ENCODE measurements at regions not wholly inside any gene's neighbourhood (a gene's known extent, or its start where the extent isn't known, plus 50 kb on each side); places are given as distances from the start of the nearest gene placed in this dataset.

DNA sequence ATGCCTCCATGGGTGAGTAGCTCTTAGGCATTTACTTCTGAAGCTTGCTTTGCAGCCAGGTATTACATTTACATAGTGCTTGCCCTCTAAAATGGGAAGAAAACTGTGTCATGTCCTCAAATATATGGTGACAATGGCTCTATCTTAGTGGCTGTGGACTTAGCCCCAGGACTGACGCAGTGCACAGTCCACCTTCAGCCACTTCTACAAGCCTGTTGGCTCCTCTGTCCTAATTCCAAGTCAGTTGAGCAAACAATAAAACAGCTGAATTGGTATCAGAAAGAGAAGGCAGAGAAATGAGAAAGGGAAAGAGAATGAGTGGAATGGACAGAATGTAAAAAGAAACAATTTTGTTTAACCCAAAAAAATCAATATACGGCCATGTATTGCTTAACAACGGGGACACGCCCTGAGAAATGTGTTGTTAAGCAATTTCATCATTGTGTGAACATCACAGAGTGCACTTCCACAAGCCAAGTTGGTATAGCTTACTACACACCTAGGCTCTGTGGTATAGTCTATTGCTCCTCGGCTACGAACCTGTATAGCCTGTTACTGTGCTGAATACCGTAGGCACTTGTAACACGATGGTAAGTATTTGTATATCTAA, 93.5 kb downstream of the GRIN2B start:
- Histone ChIP-seq H3K27me3 (replicated peaks; ENCODE audit: control insufficient read depth, insufficient read depth, low read length) (no peaks in the 10 kb centered on the region), H3K9me3 (ENCODE audit: control insufficient read depth, low read length) (no peaks in the 10 kb centered on the region), H3K9ac (ENCODE audit: low read length) (no peak overlapping the region), H3K4me1 (ENCODE audit: control insufficient read depth, insufficient read depth, low read length) (no peaks in the 10 kb centered on the region), H3K36me3 (ENCODE audit: control insufficient read depth, insufficient read depth, low read length, severe bottlenecking) (no peaks in the 10 kb centered on the region), H3K4me3 (ENCODE audit: low read length) (no peak overlapping the region)
- no peak for DNase-seq (ENCODE audit: low read depth)

DNA sequence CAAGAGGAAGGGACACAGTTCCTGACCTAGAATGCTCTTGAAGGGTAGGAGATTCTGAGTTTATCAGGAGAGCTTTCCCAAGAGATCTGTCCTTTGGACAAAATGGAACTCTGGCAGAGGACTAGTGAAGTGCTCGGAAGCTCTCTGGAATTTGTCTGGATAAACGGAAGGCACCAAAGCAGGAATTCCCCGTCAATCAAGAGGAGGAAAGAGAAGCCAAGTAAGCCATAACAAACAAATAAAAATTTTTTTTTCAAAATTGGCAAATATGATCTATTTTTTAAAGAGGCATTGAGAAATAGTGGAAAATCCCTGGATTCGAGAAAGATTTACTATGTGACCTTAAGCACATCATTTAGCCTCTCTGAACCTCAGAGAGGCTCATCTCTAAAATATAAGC, 99.2 kb downstream of the GRIN2B start:
- Histone ChIP-seq H3K27me3 (replicated peaks; ENCODE audit: control insufficient read depth, insufficient read depth, low read length) (no peaks in the 10 kb centered on the region), H3K4me1 (ENCODE audit: control insufficient read depth, insufficient read depth, low read length) (no peaks in the 10 kb centered on the region), H3K9me3 (ENCODE audit: control insufficient read depth, low read length) (no peaks in the 10 kb centered on the region), H3K9ac (ENCODE audit: low read length) (no peak overlapping the region), H3K4me3 (ENCODE audit: low read length) (no peak overlapping the region), H3K36me3 (ENCODE audit: control insufficient read depth, insufficient read depth, low read length, severe bottlenecking) (no peaks in the 10 kb centered on the region)
- DNase-seq (ENCODE audit: low read depth), result no peak

DNA sequence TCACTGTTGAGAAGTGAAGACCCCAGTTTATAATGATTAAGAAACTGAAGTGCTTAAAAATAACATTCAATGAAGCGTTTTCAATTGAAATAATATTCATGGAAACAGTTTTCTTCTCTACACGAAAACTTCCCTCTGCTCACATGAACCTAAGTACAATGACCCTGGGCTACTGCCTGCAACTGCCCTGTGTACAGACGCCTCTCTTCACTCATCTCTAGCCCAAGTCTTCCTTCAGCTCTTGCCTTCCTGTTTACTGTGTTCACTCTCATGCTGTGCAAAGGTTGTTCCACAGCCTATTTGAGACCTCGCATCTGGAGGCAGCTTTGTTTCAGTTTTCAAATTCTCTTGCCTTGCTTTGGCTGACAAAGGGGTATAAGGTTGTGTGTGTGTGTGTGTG, 100.8 kb downstream of the GRIN2B start:
- Histone ChIP-seq H3K9me3 (ENCODE audit: control insufficient read depth, low read length) (no peaks in the 10 kb centered on the region), H3K4me3 (ENCODE audit: low read length) (no peak overlapping the region), H3K36me3 (ENCODE audit: control insufficient read depth, insufficient read depth, low read length, severe bottlenecking) (no peaks in the 10 kb centered on the region), H3K27me3 (replicated peaks; ENCODE audit: control insufficient read depth, insufficient read depth, low read length) (no peaks in the 10 kb centered on the region), H3K9ac (ENCODE audit: low read length) (no peak overlapping the region), H3K4me1 (ENCODE audit: control insufficient read depth, insufficient read depth, low read length) (no peaks in the 10 kb centered on the region)
- no peak for DNase-seq (ENCODE audit: low read depth)

DNA sequence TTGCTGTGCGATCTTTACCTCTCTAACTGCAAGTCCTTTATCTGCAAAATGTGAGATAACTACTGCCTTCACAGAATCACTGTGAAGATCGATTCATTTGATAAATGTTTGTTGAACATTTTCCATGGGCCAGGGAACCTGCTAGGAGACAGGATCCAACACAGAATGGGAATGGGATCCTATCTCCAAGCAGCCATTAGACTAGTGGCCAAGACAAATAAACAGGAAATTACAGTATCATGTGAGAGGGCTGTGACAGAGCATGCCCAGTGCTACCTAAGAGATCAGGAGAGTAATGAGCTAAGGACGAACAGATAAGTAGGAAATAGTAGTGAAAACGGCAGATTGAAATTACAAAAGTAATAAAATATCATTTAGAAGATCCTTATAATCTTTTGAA, 105.7 kb downstream of the GRIN2B start:
- no peak for DNase-seq (ENCODE audit: low read depth)

DNA sequence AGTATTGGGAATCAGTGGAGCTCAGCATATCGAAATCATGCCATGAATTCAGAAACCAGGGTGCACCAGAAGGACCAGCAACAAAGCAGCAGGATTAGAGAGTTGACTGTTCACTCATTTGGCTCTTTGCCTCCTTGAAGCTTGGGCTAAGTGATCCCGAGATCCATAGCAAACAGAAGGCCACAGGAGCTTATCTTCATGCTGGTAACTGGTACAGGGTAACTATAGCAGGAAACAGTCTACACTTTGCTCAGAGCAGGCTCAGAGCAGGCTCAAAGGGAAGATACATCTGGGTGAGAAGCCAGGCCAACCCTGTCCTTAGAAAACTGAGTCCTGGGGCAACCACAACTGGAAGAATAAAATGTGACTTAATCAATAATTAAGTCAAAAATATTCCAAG, 111.1 kb downstream of the GRIN2B start:
- Histone ChIP-seq H3K9me3 (ENCODE audit: control insufficient read depth, low read length) (no peaks in the 10 kb centered on the region), H3K27me3 (replicated peaks; ENCODE audit: control insufficient read depth, insufficient read depth, low read length) (peaks cover under 1% of the 10 kb centered on the region), H3K4me3 (ENCODE audit: low read length) (no peak overlapping the region), H3K9ac (ENCODE audit: low read length) (no peak overlapping the region), H3K36me3 (ENCODE audit: control insufficient read depth, insufficient read depth, low read length, severe bottlenecking) (no peaks in the 10 kb centered on the region), H3K4me1 (ENCODE audit: control insufficient read depth, insufficient read depth, low read length) (no peaks in the 10 kb centered on the region)
- no peak for DNase-seq (ENCODE audit: low read depth)

More for the DNA sequence above, 105.7 kb downstream of the GRIN2B start:
- Histone ChIP-seq H3K4me1 (ENCODE audit: control insufficient read depth, insufficient read depth, low read length) (no peaks in the 10 kb centered on the region), H3K27me3 (replicated peaks; ENCODE audit: control insufficient read depth, insufficient read depth, low read length) (no peaks in the 10 kb centered on the region), H3K9ac (ENCODE audit: low read length) (no peak overlapping the region), H3K9me3 (ENCODE audit: control insufficient read depth, low read length) (no peaks in the 10 kb centered on the region), H3K36me3 (ENCODE audit: control insufficient read depth, insufficient read depth, low read length, severe bottlenecking) (no peaks in the 10 kb centered on the region), H3K4me3 (ENCODE audit: low read length) (no peak overlapping the region)

DNA sequence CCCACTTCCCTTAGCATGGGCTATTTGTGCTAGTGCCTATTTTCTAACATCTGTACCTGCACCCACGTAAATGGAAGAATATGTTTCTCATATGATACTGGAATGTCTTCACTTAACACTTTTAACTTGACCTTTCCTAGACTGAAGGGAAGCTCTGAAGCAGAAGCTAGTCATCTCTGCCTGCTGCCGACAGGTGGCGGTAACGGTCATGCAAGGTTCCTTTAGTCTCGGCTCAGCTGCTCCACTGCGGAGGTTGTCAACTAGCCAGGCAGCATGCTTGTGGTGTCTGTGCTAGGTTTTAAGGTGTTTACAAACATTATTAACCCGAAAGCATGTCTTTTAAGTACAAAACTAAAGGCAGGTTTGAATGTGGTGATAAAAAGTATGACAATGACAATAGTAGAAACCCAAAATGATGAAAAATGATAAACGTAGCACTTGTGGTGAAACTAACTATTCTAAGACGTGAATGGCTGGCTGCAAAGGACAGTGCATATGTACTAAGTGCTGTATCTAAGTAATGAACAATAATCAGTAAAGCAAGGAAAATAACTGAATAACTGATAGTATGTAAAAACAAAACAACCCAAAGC, 117.2 kb downstream of the GRIN2B start:
- peak; percentile 65 for DNase-seq (ENCODE audit: low read depth)
- Histone ChIP-seq H3K4me1 (ENCODE audit: control insufficient read depth, insufficient read depth, low read length) (no peaks in the 10 kb centered on the region), H3K36me3 (ENCODE audit: control insufficient read depth, insufficient read depth, low read length, severe bottlenecking) (no peaks in the 10 kb centered on the region), H3K27me3 (replicated peaks; ENCODE audit: control insufficient read depth, insufficient read depth, low read length) (peaks cover 33% of the 10 kb centered on the region), H3K9ac (ENCODE audit: low read length) (no peak overlapping the region), H3K9me3 (ENCODE audit: control insufficient read depth, low read length) (no peaks in the 10 kb centered on the region), H3K4me3 (ENCODE audit: low read length) (no peak overlapping the region)

DNA sequence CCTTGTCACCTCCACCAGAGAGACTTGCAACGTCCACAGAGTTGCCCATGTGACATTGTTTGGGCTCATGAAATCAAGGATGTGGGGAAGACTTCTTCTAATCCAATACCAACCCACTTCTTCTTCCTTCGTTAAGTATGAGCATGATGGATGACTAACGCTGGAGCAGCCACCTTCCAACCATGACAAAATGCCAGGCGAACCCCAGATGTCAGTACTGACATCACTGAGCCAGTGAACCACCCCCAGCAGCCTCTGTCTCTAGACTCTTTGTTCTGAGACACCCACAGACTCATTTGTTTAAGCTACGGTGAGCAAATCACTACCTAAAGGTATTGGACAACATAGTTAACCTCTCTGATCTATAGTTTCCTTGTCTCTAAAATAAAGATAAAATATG, 123.7 kb downstream of the GRIN2B start:
- no peaks in the 10 kb centered on the region for H3K4me1 ChIP-seq (ENCODE audit: control insufficient read depth, insufficient read depth, low read length)
- DNase-seq (ENCODE audit: low read depth), result no peak
- H3K4me3 ChIP-seq (ENCODE audit: low read length), result no peak overlapping the region
- H3K9ac ChIP-seq (ENCODE audit: low read length), result no peak overlapping the region
- H3K36me3 ChIP-seq (ENCODE audit: control insufficient read depth, insufficient read depth, low read length, severe bottlenecking), result no peaks in the 10 kb centered on the region
- no peaks in the 10 kb centered on the region for H3K9me3 ChIP-seq (ENCODE audit: control insufficient read depth, low read length)
- H3K27me3 ChIP-seq (replicated peaks; ENCODE audit: control insufficient read depth, insufficient read depth, low read length), result peaks cover 25% of the 10 kb centered on the region

DNA sequence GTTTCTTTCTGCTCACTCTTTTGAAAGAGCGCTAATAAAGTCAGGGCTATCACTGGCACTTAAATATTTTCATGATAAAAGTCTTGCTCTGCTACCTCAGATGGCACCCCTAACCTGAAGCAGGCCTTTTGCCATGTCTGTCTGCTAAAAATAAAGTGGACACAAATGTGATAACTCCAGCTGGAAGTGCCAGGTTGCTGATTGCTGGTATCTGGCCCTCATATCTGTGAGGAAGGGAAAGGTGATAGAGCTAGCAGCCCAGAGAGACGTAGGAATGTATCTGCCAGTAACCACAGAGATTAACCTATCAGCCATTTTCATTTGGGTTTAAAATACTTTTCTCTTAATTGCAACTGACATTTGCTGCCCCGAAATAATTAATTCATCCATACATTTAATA, 127.9 kb downstream of the GRIN2B start:
- Histone ChIP-seq H3K9me3 (ENCODE audit: control insufficient read depth, low read length) (no peaks in the 10 kb centered on the region), H3K9ac (ENCODE audit: low read length) (no peak overlapping the region), H3K4me3 (ENCODE audit: low read length) (no peak overlapping the region), H3K36me3 (ENCODE audit: control insufficient read depth, insufficient read depth, low read length, severe bottlenecking) (no peaks in the 10 kb centered on the region), H3K27me3 (replicated peaks; ENCODE audit: control insufficient read depth, insufficient read depth, low read length) (peaks cover 12% of the 10 kb centered on the region), H3K4me1 (ENCODE audit: control insufficient read depth, insufficient read depth, low read length) (no peaks in the 10 kb centered on the region)
- no peak for DNase-seq (ENCODE audit: low read depth)

DNA sequence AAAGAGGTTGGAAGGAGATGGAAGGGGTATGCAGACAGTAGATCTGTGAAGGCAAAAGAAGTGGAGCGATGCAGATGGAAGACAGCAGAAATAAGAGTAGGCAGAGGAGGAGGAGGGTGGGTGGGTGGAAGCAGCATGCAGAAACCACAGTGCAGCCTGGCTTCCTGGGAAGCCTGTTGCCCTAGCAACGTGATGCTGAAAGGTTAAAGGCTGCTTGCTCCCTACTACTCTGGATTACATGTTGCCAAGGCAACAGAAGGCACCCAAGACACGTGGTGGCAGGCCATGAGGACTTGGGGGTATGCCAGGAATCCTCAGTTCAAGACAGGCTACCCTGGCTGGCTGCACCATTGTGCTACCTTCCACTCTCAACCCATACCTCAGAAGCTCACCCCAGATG, 129.6 kb downstream of the GRIN2B start:
- Histone ChIP-seq H3K4me3 (ENCODE audit: low read length) (no peak overlapping the region), H3K36me3 (ENCODE audit: control insufficient read depth, insufficient read depth, low read length, severe bottlenecking) (no peaks in the 10 kb centered on the region), H3K9me3 (ENCODE audit: control insufficient read depth, low read length) (no peaks in the 10 kb centered on the region), H3K9ac (ENCODE audit: low read length) (no peak overlapping the region), H3K27me3 (replicated peaks; ENCODE audit: control insufficient read depth, insufficient read depth, low read length) (peaks cover 19% of the 10 kb centered on the region), H3K4me1 (ENCODE audit: control insufficient read depth, insufficient read depth, low read length) (no peaks in the 10 kb centered on the region)
- no peak for DNase-seq (ENCODE audit: low read depth)

DNA sequence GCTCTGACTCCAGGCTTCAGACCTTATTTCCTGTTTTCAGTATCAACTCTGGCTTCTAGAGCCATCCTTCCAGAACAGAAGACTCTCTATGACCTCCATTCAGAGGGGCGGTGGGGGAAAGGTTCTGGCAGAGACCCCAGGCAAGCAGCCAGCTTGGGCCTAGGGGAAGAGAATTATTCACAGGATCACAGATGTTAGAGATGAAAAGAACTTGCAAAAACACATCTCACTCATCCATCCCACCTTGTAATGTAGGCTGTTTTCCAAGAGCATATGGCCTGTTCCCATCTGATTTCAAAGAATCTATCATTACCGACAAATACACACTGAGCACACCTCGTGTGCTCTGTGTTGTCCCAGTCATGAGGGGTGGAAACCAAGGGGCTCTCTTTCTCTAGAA, 131.9 kb downstream of the GRIN2B start:
- H3K9me3 ChIP-seq (ENCODE audit: control insufficient read depth, low read length), result no peaks in the 10 kb centered on the region
- no peak overlapping the region for H3K4me3 ChIP-seq (ENCODE audit: low read length)
- H3K36me3 ChIP-seq (ENCODE audit: control insufficient read depth, insufficient read depth, low read length, severe bottlenecking), result no peaks in the 10 kb centered on the region
- no peak for DNase-seq (ENCODE audit: low read depth)
- H3K27me3 ChIP-seq (replicated peaks; ENCODE audit: control insufficient read depth, insufficient read depth, low read length), result peaks cover 20% of the 10 kb centered on the region
- no peak overlapping the region for H3K9ac ChIP-seq (ENCODE audit: low read length)
- H3K4me1 ChIP-seq (ENCODE audit: control insufficient read depth, insufficient read depth, low read length), result no peaks in the 10 kb centered on the region

DNA sequence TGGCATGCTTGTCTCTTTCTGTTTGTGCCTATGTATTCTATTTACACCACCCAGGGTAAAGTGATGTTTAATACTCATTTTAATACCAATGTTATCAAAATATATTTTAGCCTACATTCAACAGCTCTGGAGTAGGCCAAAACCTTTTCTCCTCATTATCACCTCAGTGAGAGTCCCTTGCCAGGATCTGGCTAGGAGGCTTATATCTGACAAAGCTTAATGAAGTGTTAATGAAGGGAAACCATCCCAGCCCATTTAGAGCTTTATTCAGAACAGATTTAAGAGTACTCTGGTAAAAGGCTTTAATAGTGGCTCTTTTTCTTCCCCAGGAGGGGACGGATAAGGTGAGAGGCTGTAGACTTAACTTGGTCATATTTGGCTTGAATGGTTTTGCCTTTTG, 137.6 kb downstream of the GRIN2B start:
- Histone ChIP-seq H3K4me3 (ENCODE audit: low read length) (no peak overlapping the region), H3K4me1 (ENCODE audit: control insufficient read depth, insufficient read depth, low read length) (no peaks in the 10 kb centered on the region), H3K9ac (ENCODE audit: low read length) (no peak overlapping the region), H3K9me3 (ENCODE audit: control insufficient read depth, low read length) (no peaks in the 10 kb centered on the region), H3K36me3 (ENCODE audit: control insufficient read depth, insufficient read depth, low read length, severe bottlenecking) (no peaks in the 10 kb centered on the region), H3K27me3 (replicated peaks; ENCODE audit: control insufficient read depth, insufficient read depth, low read length) (peaks cover 17% of the 10 kb centered on the region)
- DNase-seq (ENCODE audit: low read depth), result no peak

DNA sequence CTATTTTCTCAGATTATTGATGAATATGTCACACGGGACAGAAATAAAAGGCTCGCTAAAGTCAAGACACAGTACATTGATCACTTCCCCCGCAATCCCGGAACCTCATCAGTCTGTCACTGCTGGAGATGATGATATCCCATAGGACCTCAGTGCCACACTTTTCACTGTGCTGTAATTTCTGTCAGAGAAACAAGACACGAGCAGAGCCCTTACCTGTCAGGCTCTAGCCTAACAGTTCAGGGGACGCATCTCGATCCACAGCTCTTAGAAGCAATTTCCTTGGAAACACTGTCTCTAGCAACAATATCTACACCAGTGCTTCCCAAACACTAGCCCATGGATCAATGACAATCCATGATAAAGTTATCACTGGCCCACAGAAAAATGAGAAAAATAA, 140.0 kb downstream of the GRIN2B start:
- no peaks in the 10 kb centered on the region for H3K9me3 ChIP-seq (ENCODE audit: control insufficient read depth, low read length)
- H3K4me1 ChIP-seq (ENCODE audit: control insufficient read depth, insufficient read depth, low read length), result no peaks in the 10 kb centered on the region
- peaks cover 4% of the 10 kb centered on the region for H3K27me3 ChIP-seq (replicated peaks; ENCODE audit: control insufficient read depth, insufficient read depth, low read length)
- no peak overlapping the region for H3K9ac ChIP-seq (ENCODE audit: low read length)
- DNase-seq (ENCODE audit: low read depth), result no peak
- H3K36me3 ChIP-seq (ENCODE audit: control insufficient read depth, insufficient read depth, low read length, severe bottlenecking), result no peaks in the 10 kb centered on the region
- no peak overlapping the region for H3K4me3 ChIP-seq (ENCODE audit: low read length)

Data from adipocyte (in vitro differentiated cells).